MCF 10A (cell line): ENCODE measurements at regions not wholly inside any gene's neighbourhood (a gene's known extent, or its start where the extent isn't known, plus 50 kb on each side); places are given as distances from the start of the nearest gene placed in this dataset.

Experiments
- BruUV-seq: library from RNA; stranded (reverse); fragments of 400-500 nt; replicated peaks from 2 replicates; lab custom pipeline; 2021; lab: Mats Ljungman, UMichigan
- CTCF ChIA-PET: fragments of 300-600 bp; sonication (Branson Sonifier 250); formaldehyde crosslinking; extraction: SDS; loops from one replicate; lab custom pipeline; 2021; ENCODE audit warnings: antibody characterized with exemption, inconsistent platforms; lab: Yijun Ruan, JAX
- POLR2A ChIA-PET: fragments of 300-600, 350-650 bp; sonication (Branson Sonifier 250); formaldehyde crosslinking; extraction: SDS; loops from one replicate; lab custom pipeline; 2020; ENCODE audit warnings: antibody characterized with exemption, inconsistent platforms; lab: Yijun Ruan, JAX
- DNase-seq: peaks from one replicate; pipeline ENCODE4 v3.0.0-alpha.2; 2018; ENCODE audit not compliant: unreplicated experiment
- H3K27ac Mint-ChIP-seq: one replicate; pipeline ENCODE4 v1.8.0; 2022; ENCODE audit warnings: mild to moderate bottlenecking, low read depth, mixed read lengths; ENCODE audit not compliant: unreplicated experiment
- H3K27me3 Mint-ChIP-seq: one replicate; pipeline ENCODE4 v1.8.0; 2022; ENCODE audit warnings: mixed read lengths; ENCODE audit not compliant: insufficient read depth, unreplicated experiment
- H3K36me3 Mint-ChIP-seq: one replicate; pipeline ENCODE4 v1.8.0; 2022; ENCODE audit warnings: mild to moderate bottlenecking, moderate library complexity, mixed read lengths; ENCODE audit not compliant: insufficient read depth, unreplicated experiment
- H3K4me1 Mint-ChIP-seq: one replicate; pipeline ENCODE4 v1.8.0; 2022; ENCODE audit warnings: mixed read lengths; ENCODE audit not compliant: insufficient read depth, unreplicated experiment
- H3K4me3 Mint-ChIP-seq: one replicate; pipeline ENCODE4 v1.8.0; 2022; ENCODE audit warnings: mild to moderate bottlenecking, moderate library complexity, mixed read lengths; ENCODE audit not compliant: unreplicated experiment
- H3K9me3 Mint-ChIP-seq: one replicate; pipeline ENCODE4 v1.8.0; 2022; ENCODE audit warnings: mixed read lengths; ENCODE audit not compliant: unreplicated experiment
- CTCF ChIP-seq: fragments of 200-600 bp; IDR thresholded peaks from one replicate; pipeline ENCODE4 v1.8.0; 2022; ENCODE audit warnings: antibody characterized with exemption, mild to moderate bottlenecking; ENCODE audit not compliant: unreplicated experiment
- intact Hi-C: fragments of 100-400 bp; cut with micrococcal nuclease; formaldehyde crosslinking; loops from 2 replicates; pipeline ENCODE4 v1.14.1; 2022

- Mint-ChIP-seq H3K27ac (no peak overlapping the region), H3K9me3 (peaks cover 8% of the 10 kb centered on the region), H3K27me3 (no peaks in the 10 kb centered on the region), H3K4me3 (no peak overlapping the region), H3K36me3 (no peaks in the 10 kb centered on the region), H3K4me1 (no peaks in the 10 kb centered on the region)
- ChIA-PET CTCF (no interaction called here), POLR2A (no interaction called here)
- TF ChIP-seq CTCF, result no peak
- intact Hi-C loops, result no loop called here
- DNase-seq, result no peak
- BruUV-seq, result no TSS peak
These were observed 1209.3 kb downstream of the BRD1 start for GRCh38 chr22:48618326-48618725.

- H3K27ac Mint-ChIP-seq, result no peak overlapping the region
- no peak for DNase-seq
- H3K27me3 Mint-ChIP-seq, result no peaks in the 10 kb centered on the region
- POLR2A ChIA-PET, result no interaction called here
- intact Hi-C loops, result no loop called here
- no peaks in the 10 kb centered on the region for H3K4me1 Mint-ChIP-seq
- H3K4me3 Mint-ChIP-seq, result no peak overlapping the region
- no TSS peak for BruUV-seq
- H3K9me3 Mint-ChIP-seq, result peaks cover 19% of the 10 kb centered on the region
- no peak for TF ChIP-seq CTCF
- H3K36me3 Mint-ChIP-seq, result peaks cover 6% of the 10 kb centered on the region
- CTCF ChIA-PET, result no interaction called here
These were observed 1211.0 kb downstream of the BRD1 start for GRCh38 chr22:48616656-48617055.

GRCh38 chr22:48615171-48616008 lies 1212.3 kb downstream of the BRD1 start:
- BruUV-seq, result no TSS peak
- intact Hi-C loops, result no loop called here
- Mint-ChIP-seq H3K36me3 (peaks cover 6% of the 10 kb centered on the region), H3K4me3 (no peak overlapping the region), H3K27me3 (no peaks in the 10 kb centered on the region), H3K27ac (no peak overlapping the region), H3K4me1 (no peaks in the 10 kb centered on the region), H3K9me3 (peaks cover 28% of the 10 kb centered on the region)
- TF ChIP-seq CTCF, result no peak
- ChIA-PET POLR2A (no interaction called here), CTCF (no interaction called here)
- DNase-seq, result no peak

GRCh38 chr22:48613566-48614200 lies 1214.0 kb downstream of the BRD1 start:
- POLR2A ChIA-PET, result no interaction called here
- no peak for DNase-seq
- peaks cover 22% of the 10 kb centered on the region for H3K9me3 Mint-ChIP-seq
- no peaks in the 10 kb centered on the region for H3K4me1 Mint-ChIP-seq
- H3K4me3 Mint-ChIP-seq, result no peak overlapping the region
- TF ChIP-seq CTCF, result no peak
- CTCF ChIA-PET, result interaction anchor here (0.6 kb wide), 1 partner anchor 1235 kb away, joined by 3 read pairs; no protein-coding TSS in a partner anchor
- peaks cover 6% of the 10 kb centered on the region for H3K36me3 Mint-ChIP-seq
- H3K27me3 Mint-ChIP-seq, result no peaks in the 10 kb centered on the region
- intact Hi-C loops, result no loop called here
- no TSS peak for BruUV-seq
- H3K27ac Mint-ChIP-seq, result no peak overlapping the region
